AG04450 (cell line): ENCODE measurements at regions not wholly inside any gene's neighbourhood (a gene's known extent, or its start where the extent isn't known, plus 50 kb on each side); places are given as distances from the start of the nearest gene placed in this dataset.

Experiments used
- CTCF ChIA-PET: fragments of 300-600, 350-600 bp; formaldehyde crosslinking; extraction: SDS; loops from one replicate; lab custom pipeline; 2022; ENCODE audit warnings: antibody characterized with exemption, inconsistent platforms; lab: Charles Lee
- POLR2A ChIA-PET: fragments of 350-600 bp; formaldehyde crosslinking; extraction: SDS; loops from one replicate; lab custom pipeline; 2021; ENCODE audit warnings: antibody characterized with exemption, inconsistent platforms; lab: Yijun Ruan, JAX
- DNase-seq: peaks from one replicate; pipeline ENCODE4 v3.0.0-alpha.2; 2011; ENCODE audit warnings: low read depth, low spot score
- H3K27ac ChIP-seq: one replicate; pipeline ENCODE4 v1.5.1; 2012; ENCODE audit warnings: low read depth, low read length, control low read depth
- H3K27me3 ChIP-seq: one replicate; pipeline ENCODE4 v1.6.0; 2012; ENCODE audit warnings: low read length; ENCODE audit not compliant: control insufficient read depth, insufficient read depth
- H3K4me3 ChIP-seq: 2 replicates; pipeline ENCODE4 v1.5.1; 2011; ENCODE audit warnings: mild to moderate bottlenecking, low read depth, low read length, control low read depth
- H3K9me3 ChIP-seq: 2 replicates; pipeline ENCODE4 v1.5.1; 2012; ENCODE audit warnings: low read length; ENCODE audit not compliant: control insufficient read depth, insufficient read depth
- CTCF ChIP-seq: IDR thresholded peaks from 2 replicates; pipeline ENCODE4 v1.5.1; 2011; ENCODE audit warnings: low read depth, low read length, control low read depth, inconsistent platforms

- TF ChIP-seq CTCF = no peak
- Histone ChIP-seq H3K4me3 (no peak overlapping the region), H3K9me3 (no peaks in the 10 kb centered on the region), H3K27ac (no peak overlapping the region), H3K27me3 (no peaks in the 10 kb centered on the region)
- no peak for DNase-seq
- POLR2A ChIA-PET = no interaction called here
- CTCF ChIA-PET = no interaction called here
Observed at GRCh38 chr11:104338186-104338585, 174.2 kb upstream of the PDGFD start.

GRCh38 chr11:104337273-104337672 lies 173.3 kb upstream of the PDGFD start:
- DNase-seq = no peak
- Histone ChIP-seq H3K9me3 (no peaks in the 10 kb centered on the region), H3K27me3 (no peaks in the 10 kb centered on the region), H3K27ac (no peak overlapping the region), H3K4me3 (no peak overlapping the region)
- TF ChIP-seq CTCF = no peak
- CTCF ChIA-PET = no interaction called here
- POLR2A ChIA-PET = no interaction called here

GRCh38 chr11:104333977-104334376 lies 170.0 kb upstream of the PDGFD start:
- peak; percentile 37 for TF ChIP-seq CTCF
- POLR2A ChIA-PET = no interaction called here
- H3K4me3 ChIP-seq = no peak overlapping the region
- DNase-seq = no peak
- H3K27ac ChIP-seq = no peak overlapping the region
- CTCF ChIA-PET = no interaction called here
- H3K9me3 ChIP-seq = no peaks in the 10 kb centered on the region
- no peaks in the 10 kb centered on the region for H3K27me3 ChIP-seq

- no peaks in the 10 kb centered on the region for H3K9me3 ChIP-seq
- H3K4me3 ChIP-seq = no peak overlapping the region
- CTCF ChIA-PET = no interaction called here
- H3K27ac ChIP-seq = no peak overlapping the region
- TF ChIP-seq CTCF = peak; percentile 21
- no peak for DNase-seq
- POLR2A ChIA-PET = no interaction called here
- H3K27me3 ChIP-seq = no peaks in the 10 kb centered on the region
Observed at GRCh38 chr11:104332110-104332509, 168.2 kb upstream of the PDGFD start.

- TF ChIP-seq CTCF = no peak
- CTCF ChIA-PET = interaction anchor here (1.2 kb wide), 1 partner anchor 13 kb away, joined by 4 read pairs; no protein-coding TSS in a partner anchor
- H3K9me3 ChIP-seq = no peaks in the 10 kb centered on the region
- H3K4me3 ChIP-seq = no peak overlapping the region
- no peak for DNase-seq
- H3K27ac ChIP-seq = no peak overlapping the region
- POLR2A ChIA-PET = no interaction called here
- no peaks in the 10 kb centered on the region for H3K27me3 ChIP-seq
Observed at GRCh38 chr11:104329078-104329665, 165.2 kb upstream of the PDGFD start.
